ENCODE measurements at regions not wholly inside any gene's neighbourhood (a gene's known extent, or its start where the extent isn't known, plus 50 kb on each side); places are given as distances from the start of the nearest gene placed in this dataset.

DNA sequence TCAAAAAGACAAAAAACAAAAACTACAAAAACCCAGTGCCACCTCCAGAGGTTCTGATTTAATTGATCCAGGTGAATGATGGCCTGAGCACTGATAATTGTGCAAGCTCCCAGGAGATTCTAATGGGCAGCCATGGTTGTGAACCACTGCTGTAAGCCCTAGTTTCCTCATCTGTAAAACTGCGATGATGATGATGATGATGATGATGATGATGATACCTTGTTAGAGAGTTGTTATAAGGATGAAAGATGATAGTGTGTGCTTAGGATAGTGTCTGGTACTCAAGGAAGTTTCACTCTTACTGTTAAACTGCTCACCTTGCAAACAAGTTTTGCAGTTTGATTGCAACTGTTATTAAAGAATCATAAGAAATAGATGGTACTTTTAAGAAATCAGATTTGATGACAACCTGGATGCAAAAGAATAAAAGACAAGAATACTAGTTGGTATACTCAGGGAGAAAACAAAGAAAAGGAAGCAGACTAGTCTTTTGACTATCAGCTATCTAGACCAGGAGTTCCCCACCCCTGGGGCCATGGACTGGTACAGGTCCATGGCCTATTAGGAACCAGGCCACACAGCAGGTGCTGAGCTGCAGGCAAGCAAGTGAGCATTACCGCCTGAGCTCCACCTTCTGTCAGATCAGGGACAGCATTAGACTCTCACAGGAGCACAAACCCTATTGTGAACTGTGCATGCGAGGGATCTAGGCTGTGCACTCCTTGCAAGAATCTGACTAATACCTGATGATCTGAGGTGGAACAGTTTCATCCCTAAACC is 98.0 kb downstream of the OR2K2 start:
- no peak for TF ChIP-seq POLR2A (IDR thresholded peaks at IDR 0.05)
- TF ChIP-seq, protein P1, sequence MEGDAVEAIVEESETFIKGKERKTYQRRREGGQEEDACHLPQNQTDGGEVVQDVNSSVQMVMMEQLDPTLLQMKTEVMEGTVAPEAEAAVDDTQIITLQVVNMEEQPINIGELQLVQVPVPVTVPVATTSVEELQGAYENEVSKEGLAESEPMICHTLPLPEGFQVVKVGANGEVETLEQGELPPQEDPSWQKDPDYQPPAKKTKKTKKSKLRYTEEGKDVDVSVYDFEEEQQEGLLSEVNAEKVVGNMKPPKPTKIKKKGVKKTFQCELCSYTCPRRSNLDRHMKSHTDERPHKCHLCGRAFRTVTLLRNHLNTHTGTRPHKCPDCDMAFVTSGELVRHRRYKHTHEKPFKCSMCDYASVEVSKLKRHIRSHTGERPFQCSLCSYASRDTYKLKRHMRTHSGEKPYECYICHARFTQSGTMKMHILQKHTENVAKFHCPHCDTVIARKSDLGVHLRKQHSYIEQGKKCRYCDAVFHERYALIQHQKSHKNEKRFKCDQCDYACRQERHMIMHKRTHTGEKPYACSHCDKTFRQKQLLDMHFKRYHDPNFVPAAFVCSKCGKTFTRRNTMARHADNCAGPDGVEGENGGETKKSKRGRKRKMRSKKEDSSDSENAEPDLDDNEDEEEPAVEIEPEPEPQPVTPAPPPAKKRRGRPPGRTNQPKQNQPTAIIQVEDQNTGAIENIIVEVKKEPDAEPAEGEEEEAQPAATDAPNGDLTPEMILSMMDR (IDR thresholded peaks at IDR 0.05) = no peak
